HG03196 (cell line): ENCODE measurements at regions not wholly inside any gene's neighbourhood (a gene's known extent, or its start where the extent isn't known, plus 50 kb on each side); places are given as distances from the start of the nearest gene placed in this dataset.

ENCODE experiments used
- ATAC-seq: cut with Tn5 transposase; IDR thresholded peaks from one replicate; pipeline ENCODE4 v1.9.1; 2021; ENCODE audit not compliant: unreplicated experiment

DNA sequence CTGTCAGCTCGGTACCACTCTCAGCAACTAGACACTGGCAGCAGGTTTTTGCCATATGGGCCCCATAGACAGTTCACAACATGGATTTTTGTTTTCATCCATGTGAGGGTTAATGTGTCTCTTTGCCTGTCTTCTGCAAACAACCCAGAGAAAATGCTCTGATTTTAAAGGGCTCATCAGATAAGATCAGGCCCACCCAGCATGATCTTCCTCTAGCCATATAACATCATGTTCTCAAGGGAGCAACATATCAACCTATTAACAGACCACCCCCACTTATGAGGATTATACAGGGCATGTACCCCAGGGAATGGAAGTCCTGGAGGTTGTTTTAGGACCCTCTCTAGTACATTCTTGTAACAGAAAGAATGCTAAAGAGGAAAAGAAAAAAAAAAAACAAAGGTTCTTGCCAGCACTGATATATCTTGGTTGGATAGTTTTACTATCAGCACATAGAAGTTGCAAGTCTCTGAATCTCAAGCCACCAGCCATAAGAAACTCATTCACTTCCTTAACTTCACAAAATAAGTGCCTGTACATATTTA is 1015.1 kb downstream of the TLE4 start:
- no peak for ATAC-seq

- no peak for ATAC-seq
Measured at GRCh38 chr9:80571953-80572352, 1000.2 kb downstream of the TLE4 start.

GRCh38 chr9:80569236-80569635 is 997.5 kb downstream of the TLE4 start:
- ATAC-seq = no peak

DNA sequence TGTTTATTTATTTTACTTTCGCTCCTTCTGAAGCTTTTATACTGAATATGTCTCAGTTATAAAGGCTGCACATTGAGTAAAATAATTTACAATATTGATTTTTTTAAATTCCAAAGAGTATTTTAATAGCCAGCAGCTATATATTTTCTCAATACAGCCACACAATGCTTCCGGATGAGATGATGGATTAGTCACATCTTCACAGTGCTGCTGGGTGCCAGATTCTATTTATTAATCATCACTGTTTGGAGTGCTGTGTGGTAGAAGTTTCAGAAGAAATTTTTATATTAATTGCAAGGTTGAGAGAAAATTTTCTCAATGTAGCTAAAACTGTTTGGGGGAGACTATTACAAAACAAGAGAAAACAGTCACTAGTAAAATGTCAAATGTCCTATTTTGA is 989.8 kb downstream of the TLE4 start:
- ATAC-seq = no peak

DNA sequence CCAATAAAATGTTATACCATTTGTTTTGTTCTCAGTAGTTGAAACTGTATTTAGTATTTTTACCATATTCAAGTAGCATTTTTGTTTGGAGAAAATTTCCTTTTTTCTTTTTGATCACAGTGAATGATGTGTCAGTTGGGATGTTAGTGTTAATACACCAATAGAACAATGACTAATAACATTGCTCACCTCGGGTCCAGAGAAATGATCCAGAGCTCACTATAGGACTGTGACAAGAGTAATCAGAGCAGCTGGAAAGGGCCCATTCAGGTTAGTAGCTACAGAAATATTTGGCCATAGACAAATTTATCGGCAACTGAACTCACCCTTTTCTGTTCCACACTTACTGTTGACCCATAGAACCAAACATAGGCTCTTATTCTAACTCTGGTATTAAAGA is 989.2 kb downstream of the TLE4 start:
- ATAC-seq = no peak

GRCh38 chr9:80557256-80557655 is 985.5 kb downstream of the TLE4 start:
- no peak for ATAC-seq

DNA sequence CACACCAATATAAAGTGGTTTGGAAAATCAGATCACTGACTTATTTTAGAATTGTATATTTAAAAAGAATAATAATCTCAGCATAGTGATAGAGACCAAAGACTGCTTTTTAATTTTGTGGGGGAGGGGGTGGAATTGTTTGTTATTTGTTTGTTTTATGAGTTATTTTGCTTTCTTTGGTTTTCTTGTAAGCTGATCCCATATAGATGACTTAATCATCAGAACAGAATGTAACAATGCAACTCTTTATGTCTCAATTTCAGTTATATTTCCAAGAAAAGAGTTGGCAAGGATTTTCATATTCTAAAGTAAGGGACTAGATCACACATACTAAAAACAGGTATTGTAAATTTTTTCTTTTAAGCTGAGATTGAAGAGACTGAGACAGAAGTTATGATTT is 984.9 kb downstream of the TLE4 start:
- ATAC-seq = no peak

GRCh38 chr9:80555782-80556325 is 984.1 kb downstream of the TLE4 start:
- no peak for ATAC-seq

- no peak for ATAC-seq
Measured at GRCh38 chr9:80554856-80555255, 983.1 kb downstream of the TLE4 start.

DNA sequence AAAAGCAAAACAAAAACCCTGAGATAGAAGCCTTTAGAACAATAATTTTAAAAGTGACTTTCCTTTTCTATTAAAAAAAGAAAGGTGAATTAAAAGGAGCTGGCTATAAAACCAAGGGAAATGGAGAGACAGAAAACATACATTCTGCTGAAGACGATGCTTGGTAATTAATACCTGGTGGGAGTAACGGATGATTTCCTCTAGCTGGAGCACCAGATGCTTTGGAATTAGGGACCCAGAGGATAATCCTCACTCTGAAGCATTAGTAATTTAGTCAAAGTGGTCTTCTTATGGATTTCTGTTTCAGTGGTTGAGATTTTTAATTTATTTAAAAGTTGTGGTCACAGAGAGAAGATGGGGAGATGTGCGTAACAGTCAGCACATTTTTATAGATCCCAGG is 982.5 kb downstream of the TLE4 start:
- no peak for ATAC-seq

- ATAC-seq = no peak
Measured at GRCh38 chr9:80552931-80553330, 981.2 kb downstream of the TLE4 start.

- no peak for ATAC-seq
Measured at GRCh38 chr9:80550181-80550580, 978.4 kb downstream of the TLE4 start.

GRCh38 chr9:80547613-80548012 is 975.8 kb downstream of the TLE4 start:
- ATAC-seq = no peak

DNA sequence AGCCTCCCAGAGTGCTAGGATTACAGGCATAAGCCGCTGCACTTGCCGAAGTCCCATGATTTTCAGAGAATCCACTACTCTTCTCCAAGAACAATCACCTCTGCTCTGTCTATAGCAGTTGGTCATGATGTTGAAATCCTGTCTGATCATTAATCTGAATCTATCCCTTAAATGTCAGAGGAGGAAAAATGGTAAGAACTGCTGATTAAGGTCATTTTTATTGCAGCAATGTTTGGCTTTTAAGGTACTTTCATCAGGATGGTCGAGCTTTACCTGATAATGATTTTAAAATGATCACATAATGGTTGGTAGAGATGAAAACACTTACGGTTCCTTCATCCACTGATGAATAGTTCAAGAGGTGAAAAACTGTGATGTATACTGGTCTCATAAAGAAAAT is 968.6 kb downstream of the TLE4 start:
- no peak for ATAC-seq

GRCh38 chr9:80538976-80539375 is 967.2 kb downstream of the TLE4 start:
- no peak for ATAC-seq

DNA sequence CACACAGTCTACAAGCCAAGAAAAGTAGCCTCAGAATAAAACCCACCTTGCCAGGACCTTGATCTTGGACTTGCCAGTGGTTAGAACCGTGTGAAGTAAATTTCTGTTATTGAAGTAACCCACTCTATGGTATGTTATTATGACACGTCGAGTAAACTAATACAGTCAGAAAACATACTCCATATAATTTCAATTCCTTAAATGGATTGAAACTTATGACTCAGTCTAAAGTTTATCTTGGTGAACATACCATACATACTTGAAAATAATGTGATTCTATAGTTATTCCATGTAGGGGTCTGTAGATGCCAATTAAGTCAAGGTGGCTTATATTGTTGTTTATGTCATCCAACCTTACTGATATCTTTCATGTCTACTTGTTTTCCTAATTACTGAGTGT is 950.7 kb downstream of the TLE4 start:
- ATAC-seq = no peak

DNA sequence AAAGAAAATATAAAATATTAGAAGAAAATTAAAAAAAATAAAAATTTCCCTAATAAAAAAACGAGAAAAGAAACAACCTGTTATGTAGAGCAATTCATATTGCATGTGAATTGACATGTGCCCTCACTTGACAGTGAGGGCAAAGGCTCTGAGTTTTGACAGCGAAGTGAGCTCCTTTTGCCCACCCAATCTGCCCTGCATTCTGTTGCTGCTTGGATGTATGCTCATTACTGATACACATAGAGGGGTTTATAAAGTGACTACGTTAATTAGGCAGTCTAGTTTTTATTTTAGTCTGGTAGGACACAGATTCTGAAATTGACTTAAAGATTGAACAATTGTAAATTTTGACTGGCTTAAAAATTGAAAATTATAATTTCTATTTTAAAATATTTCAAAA is 949.4 kb downstream of the TLE4 start:
- ATAC-seq = no peak

GRCh38 chr9:80520231-80520630 is 948.5 kb downstream of the TLE4 start:
- ATAC-seq = no peak

DNA sequence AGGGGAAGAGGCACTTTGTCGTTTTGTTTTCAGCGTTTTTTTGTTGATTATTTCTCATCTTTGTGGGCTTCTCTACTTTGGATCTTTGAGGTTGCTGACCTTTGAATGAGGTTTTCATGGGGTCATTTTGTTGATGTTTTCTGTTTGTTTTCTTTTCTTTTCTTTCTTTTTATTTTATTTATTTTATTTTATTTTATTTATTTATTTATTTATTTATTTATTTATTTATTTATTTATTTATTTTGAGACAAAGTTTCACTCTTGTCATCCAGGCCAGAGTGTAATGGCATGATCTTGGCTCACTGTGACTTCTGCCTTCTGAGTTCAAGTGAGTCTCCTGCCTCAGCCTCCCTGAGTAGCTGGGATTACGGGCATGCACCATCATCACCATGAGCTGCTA is 946.7 kb downstream of the TLE4 start:
- no peak for ATAC-seq

DNA sequence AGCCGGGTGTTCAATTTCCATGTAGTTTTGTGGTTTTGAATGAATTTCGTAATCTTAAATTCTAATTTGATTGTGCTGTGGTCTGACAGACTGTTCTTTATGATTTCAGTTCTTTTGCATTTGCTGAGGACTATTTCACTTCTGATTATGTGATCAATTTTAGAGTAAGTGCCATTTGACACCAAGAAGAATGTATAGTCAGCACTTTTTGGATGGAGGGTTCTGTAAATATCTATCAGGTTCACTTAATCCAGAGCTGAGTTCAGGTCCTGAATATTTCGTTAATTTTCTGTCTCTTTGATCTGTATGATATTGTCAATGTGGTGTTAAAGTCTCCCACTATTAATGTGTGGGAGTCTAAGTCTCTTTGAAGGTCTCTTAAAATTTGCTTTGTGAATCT is 944.9 kb downstream of the TLE4 start:
- ATAC-seq = no peak

GRCh38 chr9:80509358-80509757 is 937.6 kb downstream of the TLE4 start:
- no peak for ATAC-seq

- ATAC-seq = no peak
Measured at GRCh38 chr9:80507611-80508010, 935.8 kb downstream of the TLE4 start.

DNA sequence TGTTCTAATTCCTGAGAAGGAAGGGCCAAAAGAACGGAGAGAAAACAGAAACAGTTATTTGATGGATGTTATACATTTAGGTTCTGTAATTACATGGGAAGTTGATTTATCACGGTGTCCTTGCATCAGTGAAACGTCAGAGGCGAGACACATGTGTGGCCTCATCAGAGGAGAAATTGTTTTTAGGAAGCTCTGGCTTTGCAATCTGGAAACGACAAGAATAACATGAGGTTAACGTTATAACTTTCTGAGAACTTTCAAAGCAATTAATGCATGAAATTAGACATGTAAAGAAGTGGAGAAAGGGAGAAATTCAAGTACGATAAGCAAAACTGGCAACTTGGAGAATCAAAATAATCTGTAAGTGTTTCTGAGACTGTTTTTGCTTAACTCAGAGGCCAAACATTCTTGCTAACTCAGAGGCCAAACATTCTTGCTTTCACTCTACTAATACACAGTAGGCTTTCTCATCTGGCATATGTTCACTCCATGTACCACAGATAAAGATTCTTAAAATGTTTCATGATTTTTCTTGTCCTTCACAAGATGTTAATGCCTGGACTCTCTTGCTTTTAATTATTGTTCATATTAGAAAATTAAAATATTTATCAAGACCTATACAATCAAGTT is 933.0 kb downstream of the TLE4 start:
- ATAC-seq = no peak
